ENCODE measurements at regions not wholly inside any gene's neighbourhood (a gene's known extent, or its start where the extent isn't known, plus 50 kb on each side); places are given as distances from the start of the nearest gene placed in this dataset.

GRCh38 chr2:105961599-105962146 is 217.0 kb downstream of the NCK2 start:
- Histone ChIP-seq H3K4me1 (ENCODE audit: insufficient read depth, low read length) (peaks cover 10% of the 10 kb centered on the region; the same call in 1 of the 2 replicates), H3K9me3 (ENCODE audit: insufficient read depth, low read depth, low read length) (peaks cover 7% of the 10 kb centered on the region; the same call in 1 of the 2 replicates), H3K27me3 (ENCODE audit: insufficient read depth, low read length) (no peaks in the 10 kb centered on the region; the same call in 1 of the 2 replicates), H3K36me3 (ENCODE audit: insufficient read depth, low read depth, low read length) (no peaks in the 10 kb centered on the region), H3K9ac (ENCODE audit: low read depth, low read length) (peak overlapping the region; percentile 13; the same call in 1 of the 2 replicates), H3K4me3 (ENCODE audit: low read length) (peak overlapping the region; percentile 17; the same call in 1 of the 2 replicates), H3K27ac (ENCODE audit: low read length) (peak overlapping the region; percentile 18)

GRCh38 chr2:105959357-105959756 is 214.6 kb downstream of the NCK2 start:
- Histone ChIP-seq H3K9me3 (ENCODE audit: insufficient read depth, low read depth, low read length) (peaks cover 7% of the 10 kb centered on the region; the same call in 1 of the 2 replicates), H3K9ac (ENCODE audit: low read depth, low read length) (no peak overlapping the region), H3K27ac (ENCODE audit: low read length) (no peak overlapping the region), H3K36me3 (ENCODE audit: insufficient read depth, low read depth, low read length) (no peaks in the 10 kb centered on the region), H3K4me3 (ENCODE audit: low read length) (no peak overlapping the region), H3K27me3 (ENCODE audit: insufficient read depth, low read length) (peaks cover 14% of the 10 kb centered on the region; the same call in 1 of the 2 replicates), H3K4me1 (ENCODE audit: insufficient read depth, low read length) (peaks cover 13% of the 10 kb centered on the region; the same call in 1 of the 2 replicates)

GRCh38 chr2:105954891-105955290 is 210.2 kb downstream of the NCK2 start:
- Histone ChIP-seq H3K9me3 (ENCODE audit: insufficient read depth, low read depth, low read length) (peaks cover 7% of the 10 kb centered on the region; the same call in 1 of the 2 replicates), H3K4me1 (ENCODE audit: insufficient read depth, low read length) (peaks cover 15% of the 10 kb centered on the region), H3K27me3 (ENCODE audit: insufficient read depth, low read length) (peaks cover 48% of the 10 kb centered on the region), H3K27ac (ENCODE audit: low read length) (no peak overlapping the region), H3K9ac (ENCODE audit: low read depth, low read length) (no peak overlapping the region), H3K36me3 (ENCODE audit: insufficient read depth, low read depth, low read length) (no peaks in the 10 kb centered on the region), H3K4me3 (ENCODE audit: low read length) (no peak overlapping the region)

- Histone ChIP-seq H3K27me3 (ENCODE audit: insufficient read depth, low read length) (peaks cover 48% of the 10 kb centered on the region), H3K9ac (ENCODE audit: low read depth, low read length) (no peak overlapping the region), H3K36me3 (ENCODE audit: insufficient read depth, low read depth, low read length) (no peaks in the 10 kb centered on the region), H3K27ac (ENCODE audit: low read length) (no peak overlapping the region), H3K4me3 (ENCODE audit: low read length) (no peak overlapping the region), H3K4me1 (ENCODE audit: insufficient read depth, low read length) (peaks cover 15% of the 10 kb centered on the region), H3K9me3 (ENCODE audit: insufficient read depth, low read depth, low read length) (peaks cover 7% of the 10 kb centered on the region; the same call in 1 of the 2 replicates)
Measured at GRCh38 chr2:105953942-105954341, 209.2 kb downstream of the NCK2 start.

- Histone ChIP-seq H3K27me3 (ENCODE audit: insufficient read depth, low read length) (peaks cover 59% of the 10 kb centered on the region), H3K4me1 (ENCODE audit: insufficient read depth, low read length) (peaks cover 15% of the 10 kb centered on the region), H3K9ac (ENCODE audit: low read depth, low read length) (no peak overlapping the region), H3K36me3 (ENCODE audit: insufficient read depth, low read depth, low read length) (no peaks in the 10 kb centered on the region), H3K4me3 (ENCODE audit: low read length) (no peak overlapping the region), H3K27ac (ENCODE audit: low read length) (no peak overlapping the region), H3K9me3 (ENCODE audit: insufficient read depth, low read depth, low read length) (no peaks in the 10 kb centered on the region)
Measured at GRCh38 chr2:105952131-105952530, 207.4 kb downstream of the NCK2 start.

- no peak overlapping the region for H3K9ac ChIP-seq (ENCODE audit: low read depth, low read length)
- peaks cover 64% of the 10 kb centered on the region for H3K27me3 ChIP-seq (ENCODE audit: insufficient read depth, low read length)
- no peak overlapping the region; the same call in 1 of the 2 replicates for H3K4me3 ChIP-seq (ENCODE audit: low read length)
- H3K27ac ChIP-seq (ENCODE audit: low read length), result no peak overlapping the region
- H3K36me3 ChIP-seq (ENCODE audit: insufficient read depth, low read depth, low read length), result no peaks in the 10 kb centered on the region
- H3K9me3 ChIP-seq (ENCODE audit: insufficient read depth, low read depth, low read length), result no peaks in the 10 kb centered on the region
- peaks cover 15% of the 10 kb centered on the region for H3K4me1 ChIP-seq (ENCODE audit: insufficient read depth, low read length)
Measured at GRCh38 chr2:105951384-105951694, 206.6 kb downstream of the NCK2 start.

GRCh38 chr2:105950521-105951383 is 206.0 kb downstream of the NCK2 start:
- Histone ChIP-seq H3K36me3 (ENCODE audit: insufficient read depth, low read depth, low read length) (no peaks in the 10 kb centered on the region), H3K27me3 (ENCODE audit: insufficient read depth, low read length) (peaks cover 58% of the 10 kb centered on the region), H3K4me3 (ENCODE audit: low read length) (peak overlapping the region; percentile 41; the same call in 1 of the 2 replicates), H3K9me3 (ENCODE audit: insufficient read depth, low read depth, low read length) (no peaks in the 10 kb centered on the region), H3K9ac (ENCODE audit: low read depth, low read length) (no peak overlapping the region), H3K4me1 (ENCODE audit: insufficient read depth, low read length) (peaks cover 15% of the 10 kb centered on the region), H3K27ac (ENCODE audit: low read length) (no peak overlapping the region)

GRCh38 chr2:105943977-105944376 is 199.3 kb downstream of the NCK2 start:
- Histone ChIP-seq H3K36me3 (ENCODE audit: insufficient read depth, low read depth, low read length) (no peaks in the 10 kb centered on the region), H3K9ac (ENCODE audit: low read depth, low read length) (no peak overlapping the region), H3K9me3 (ENCODE audit: insufficient read depth, low read depth, low read length) (0 out of 2 replicates have a peak, but pooled peaks cover 2% of the 10 kb centered on the region), H3K4me1 (ENCODE audit: insufficient read depth, low read length) (no peaks in the 10 kb centered on the region), H3K4me3 (ENCODE audit: low read length) (no peak overlapping the region), H3K27me3 (ENCODE audit: insufficient read depth, low read length) (peaks cover 17% of the 10 kb centered on the region), H3K27ac (ENCODE audit: low read length) (no peak overlapping the region)
